Stimulated activated naive CD8-positive, alpha-beta T cell treated with anti-CD3 and anti-CD28 coated beads, Interleukin-15, amount 100 ng/mL, for 72 hours (primary cell): ENCODE measurements at regions not wholly inside any gene's neighbourhood (a gene's known extent, or its start where the extent isn't known, plus 50 kb on each side); places are given as distances from the start of the nearest gene placed in this dataset.

ENCODE experiments used
- ATAC-seq: fragments of 150-1000 bp; cut with Tn5 transposase; 2 replicates; pipeline ENCODE4 v1.10.0; 2021; ENCODE audit warnings: mild to moderate bottlenecking, moderate library complexity
- DNase-seq, 2 donors: peaks; one replicate each; pipeline ENCODE4 v3.0.0; 2021 to 2022
- H3K27ac Mint-ChIP-seq, 2 donors: one replicate each; pipeline ENCODE4 v1.8.0; 2022; ENCODE audit warnings: mild to moderate bottlenecking in 2 of 2, mixed read lengths in 2 of 2, moderate library complexity in 2 of 2
- H3K27me3 Mint-ChIP-seq: one replicate; pipeline ENCODE4 v1.8.0; 2022; ENCODE audit warnings: mixed read lengths
- H3K4me1 Mint-ChIP-seq: one replicate; pipeline ENCODE4 v1.8.0; 2022; ENCODE audit warnings: mild to moderate bottlenecking, mixed read lengths
- H3K4me3 Mint-ChIP-seq, 2 donors: one replicate each; pipeline ENCODE4 v1.8.0; 2022; ENCODE audit warnings: mild to moderate bottlenecking in 2 of 2, mixed read lengths in 2 of 2, moderate library complexity in 1 of 2
- H3K9me3 Mint-ChIP-seq, 2 donors: one replicate each; pipeline ENCODE4 v1.8.0; 2022; ENCODE audit warnings: mixed read lengths in 2 of 2

- Mint-ChIP-seq H3K4me3 (peak overlapping the region in 1 of 2 donors; percentile 5), H3K27ac (peak overlapping the region; percentile 65 to 72), H3K9me3 (no peaks in the 10 kb centered on the region), H3K27me3 (peaks cover 29% of the 10 kb centered on the region), H3K4me1 (peaks cover 23% of the 10 kb centered on the region)
- DNase-seq (no peak), ATAC-seq (no peak)
Measured at GRCh38 chr2:8409461-8410260, 272.2 kb upstream of the ID2 start.

- H3K27me3 Mint-ChIP-seq = peaks cover 44% of the 10 kb centered on the region
- no peaks in the 10 kb centered on the region for H3K9me3 Mint-ChIP-seq
- H3K4me3 Mint-ChIP-seq = no peak overlapping the region
- peak overlapping the region in 1 of 2 donors; percentile 43 for H3K27ac Mint-ChIP-seq
- H3K4me1 Mint-ChIP-seq = peaks cover 23% of the 10 kb centered on the region
- DNase-seq (no peak), ATAC-seq (no peak)
Measured at GRCh38 chr2:8412082-8412481, 269.8 kb upstream of the ID2 start.

GRCh38 chr2:8412586-8412985, 269.3 kb upstream of the ID2 start:
- no peak for DNase-seq
- H3K4me1 Mint-ChIP-seq = peaks cover 23% of the 10 kb centered on the region
- no peak overlapping the region for H3K4me3 Mint-ChIP-seq
- H3K9me3 Mint-ChIP-seq = no peaks in the 10 kb centered on the region
- H3K27ac Mint-ChIP-seq = no peak overlapping the region
- peaks cover 44% of the 10 kb centered on the region for H3K27me3 Mint-ChIP-seq
- no peak for ATAC-seq

GRCh38 chr2:8413589-8414135, 268.2 kb upstream of the ID2 start:
- H3K4me3 Mint-ChIP-seq = no peak overlapping the region
- H3K27ac Mint-ChIP-seq = no peak overlapping the region
- H3K27me3 Mint-ChIP-seq = peaks cover 44% of the 10 kb centered on the region
- no peaks in the 10 kb centered on the region for H3K9me3 Mint-ChIP-seq
- H3K4me1 Mint-ChIP-seq = peaks cover 16% of the 10 kb centered on the region
- no peak for ATAC-seq
- no peak for DNase-seq

- Mint-ChIP-seq H3K4me1 (peaks cover under 1% of the 10 kb centered on the region), H3K27me3 (peaks cover 45% of the 10 kb centered on the region), H3K4me3 (no peak overlapping the region), H3K27ac (no peak overlapping the region), H3K9me3 (no peaks in the 10 kb centered on the region)
- DNase-seq = no peak
- ATAC-seq = no peak
Measured at GRCh38 chr2:8414946-8415879, 266.6 kb upstream of the ID2 start.

GRCh38 chr2:8416001-8416571, 265.8 kb upstream of the ID2 start:
- Mint-ChIP-seq H3K9me3 (no peaks in the 10 kb centered on the region), H3K4me3 (no peak overlapping the region), H3K27ac (no peak overlapping the region), H3K27me3 (peaks cover 47% of the 10 kb centered on the region), H3K4me1 (no peaks in the 10 kb centered on the region)
- no peak for ATAC-seq
- DNase-seq = no peak

- Mint-ChIP-seq H3K4me1 (no peaks in the 10 kb centered on the region), H3K9me3 (no peaks in the 10 kb centered on the region), H3K27ac (no peak overlapping the region), H3K4me3 (no peak overlapping the region), H3K27me3 (peaks cover 45% of the 10 kb centered on the region)
- DNase-seq = no peak
- no peak for ATAC-seq
Measured at GRCh38 chr2:8416849-8417832, 264.7 kb upstream of the ID2 start.

- Mint-ChIP-seq H3K4me3 (no peak overlapping the region), H3K9me3 (no peaks in the 10 kb centered on the region), H3K27me3 (peaks cover 42% of the 10 kb centered on the region), H3K27ac (peak overlapping the region in 1 of 2 donors; percentile 46), H3K4me1 (no peaks in the 10 kb centered on the region)
- ATAC-seq (no peak), DNase-seq (no peak)
Measured at GRCh38 chr2:8418721-8419120, 263.1 kb upstream of the ID2 start.

- H3K4me3 Mint-ChIP-seq = no peak overlapping the region
- no peak for ATAC-seq
- H3K9me3 Mint-ChIP-seq = no peaks in the 10 kb centered on the region
- DNase-seq = peak in 1 of 2 donors; percentile 0
- H3K27me3 Mint-ChIP-seq = peaks cover 36% of the 10 kb centered on the region
- peaks cover 13% of the 10 kb centered on the region for H3K4me1 Mint-ChIP-seq
- no peak overlapping the region for H3K27ac Mint-ChIP-seq
Measured at GRCh38 chr2:8421658-8422449, 260.0 kb upstream of the ID2 start.

GRCh38 chr2:8422450-8422800, 259.4 kb upstream of the ID2 start:
- Mint-ChIP-seq H3K9me3 (no peaks in the 10 kb centered on the region), H3K27ac (no peak overlapping the region), H3K4me1 (peaks cover 13% of the 10 kb centered on the region), H3K27me3 (peaks cover 36% of the 10 kb centered on the region), H3K4me3 (no peak overlapping the region)
- ATAC-seq = no peak
- DNase-seq = no peak

GRCh38 chr2:8424997-8425900, 256.6 kb upstream of the ID2 start:
- Mint-ChIP-seq H3K4me3 (no peak overlapping the region), H3K27me3 (peaks cover 30% of the 10 kb centered on the region), H3K4me1 (peaks cover 13% of the 10 kb centered on the region), H3K9me3 (no peaks in the 10 kb centered on the region), H3K27ac (no peak overlapping the region)
- no peak for ATAC-seq
- DNase-seq = peak in 1 of 2 donors; percentile 11

GRCh38 chr2:8426550-8426949, 255.3 kb upstream of the ID2 start:
- Mint-ChIP-seq H3K27ac (peak overlapping the region in 1 of 2 donors; percentile 15), H3K9me3 (no peaks in the 10 kb centered on the region), H3K4me1 (peaks cover 13% of the 10 kb centered on the region), H3K27me3 (peaks cover 22% of the 10 kb centered on the region), H3K4me3 (no peak overlapping the region)
- ATAC-seq (no peak), DNase-seq (peak in 1 of 2 donors; percentile 0)

- ATAC-seq (no peak), DNase-seq (no peak)
- Mint-ChIP-seq H3K4me3 (no peak overlapping the region), H3K27ac (no peak overlapping the region), H3K4me1 (peaks cover 13% of the 10 kb centered on the region), H3K27me3 (peaks cover 15% of the 10 kb centered on the region), H3K9me3 (no peaks in the 10 kb centered on the region)
Measured at GRCh38 chr2:8427211-8427610, 254.6 kb upstream of the ID2 start.
